ENCODE measurements at regions not wholly inside any gene's neighbourhood (a gene's known extent, or its start where the extent isn't known, plus 50 kb on each side); places are given as distances from the start of the nearest gene placed in this dataset.

- DNase-seq (ENCODE audit: low read depth in 2 of 2), result no peak
These were observed 583.5 kb upstream of the MKI67 start for GRCh38 chr10:128709686-128710085.

GRCh38 chr10:128710098-128710797 is 584.0 kb upstream of the MKI67 start:
- no peak for DNase-seq (ENCODE audit: low read depth in 2 of 2)

- no peak for DNase-seq (ENCODE audit: low read depth in 2 of 2)
These were observed 584.6 kb upstream of the MKI67 start for GRCh38 chr10:128710798-128711183.

GRCh38 chr10:128711806-128712205 is 585.6 kb upstream of the MKI67 start:
- no peak for DNase-seq (ENCODE audit: low read depth in 2 of 2)

- DNase-seq (ENCODE audit: low read depth in 2 of 2), result no peak
These were observed 586.6 kb upstream of the MKI67 start for GRCh38 chr10:128712661-128713400.

GRCh38 chr10:128713471-128713870 is 587.2 kb upstream of the MKI67 start:
- DNase-seq (ENCODE audit: low read depth in 2 of 2), result no peak

- no peak for DNase-seq (ENCODE audit: low read depth in 2 of 2)
These were observed 587.8 kb upstream of the MKI67 start for GRCh38 chr10:128713874-128714570.

GRCh38 chr10:128714644-128715415 is 588.6 kb upstream of the MKI67 start:
- no peak for DNase-seq (ENCODE audit: low read depth in 2 of 2)

- DNase-seq (ENCODE audit: low read depth in 2 of 2), result no peak
These were observed 590.0 kb upstream of the MKI67 start for GRCh38 chr10:128716181-128716580.

GRCh38 chr10:128721963-128722445 is 595.8 kb upstream of the MKI67 start:
- no peak for DNase-seq (ENCODE audit: low read depth in 2 of 2)

GRCh38 chr10:128722947-128723346 is 596.7 kb upstream of the MKI67 start:
- no peak for DNase-seq (ENCODE audit: low read depth in 2 of 2)

- no peak for DNase-seq (ENCODE audit: low read depth in 2 of 2)
These were observed 597.5 kb upstream of the MKI67 start for GRCh38 chr10:128723631-128724205.

- DNase-seq (ENCODE audit: low read depth in 2 of 2), result no peak
These were observed 599.3 kb upstream of the MKI67 start for GRCh38 chr10:128725531-128725930.

- no peak for DNase-seq (ENCODE audit: low read depth in 2 of 2)
These were observed 600.9 kb upstream of the MKI67 start for GRCh38 chr10:128727114-128727513.

- DNase-seq (ENCODE audit: low read depth in 2 of 2), result no peak
These were observed 603.7 kb upstream of the MKI67 start for GRCh38 chr10:128729910-128730420.

- DNase-seq (ENCODE audit: low read depth in 2 of 2), result no peak
These were observed 604.7 kb upstream of the MKI67 start for GRCh38 chr10:128730922-128731321.

GRCh38 chr10:128734161-128734560 is 607.9 kb upstream of the MKI67 start:
- no peak for DNase-seq (ENCODE audit: low read depth in 2 of 2)

- no peak for DNase-seq (ENCODE audit: low read depth in 2 of 2)
These were observed 608.5 kb upstream of the MKI67 start for GRCh38 chr10:128734734-128735133.

GRCh38 chr10:128735996-128736395 is 609.8 kb upstream of the MKI67 start:
- no peak for DNase-seq (ENCODE audit: low read depth in 2 of 2)

GRCh38 chr10:128738386-128738915 is 612.2 kb upstream of the MKI67 start:
- no peak for DNase-seq (ENCODE audit: low read depth in 2 of 2)

- DNase-seq (ENCODE audit: low read depth in 2 of 2), result no peak
These were observed 613.7 kb upstream of the MKI67 start for GRCh38 chr10:128739930-128740329.

All from stimulated activated CD8-positive, alpha-beta memory T cell treated with anti-CD3 and anti-CD28 coated beads, Interleukin-7, amount 100 ng/mL, for 1 hour (primary cell).